ENCODE measurements at regions not wholly inside any gene's neighbourhood (a gene's known extent, or its start where the extent isn't known, plus 50 kb on each side); places are given as distances from the start of the nearest gene placed in this dataset.

GRCh38 chr4:183763990-183764754 lies 105.1 kb downstream of the TRAPPC11 start:
- H3K4me3 Mint-ChIP-seq = no peak overlapping the region
- no peak overlapping the region for H3K27ac Mint-ChIP-seq
- peaks cover 2% of the 10 kb centered on the region for H3K4me1 Mint-ChIP-seq (ENCODE audit: low read depth)

GRCh38 chr4:183765251-183765911 lies 106.3 kb downstream of the TRAPPC11 start:
- no peaks in the 10 kb centered on the region for H3K36me3 Mint-ChIP-seq (ENCODE audit: low read depth)
- peaks cover 2% of the 10 kb centered on the region for H3K4me1 Mint-ChIP-seq (ENCODE audit: low read depth)
- no peak overlapping the region for H3K4me3 Mint-ChIP-seq
- H3K9me3 Mint-ChIP-seq = no peaks in the 10 kb centered on the region
- peaks cover 7% of the 10 kb centered on the region for H3K27me3 Mint-ChIP-seq
- H3K27ac Mint-ChIP-seq = no peak overlapping the region

More at GRCh38 chr4:183763990-183764754, 105.1 kb downstream of the TRAPPC11 start:
- H3K36me3 Mint-ChIP-seq (ENCODE audit: low read depth) = no peaks in the 10 kb centered on the region
- no peaks in the 10 kb centered on the region for H3K9me3 Mint-ChIP-seq
- peaks cover 7% of the 10 kb centered on the region for H3K27me3 Mint-ChIP-seq

- peaks cover 2% of the 10 kb centered on the region for H3K4me1 Mint-ChIP-seq (ENCODE audit: low read depth)
- peaks cover 7% of the 10 kb centered on the region for H3K27me3 Mint-ChIP-seq
- no peak overlapping the region for H3K4me3 Mint-ChIP-seq
- H3K9me3 Mint-ChIP-seq = no peaks in the 10 kb centered on the region
- no peak overlapping the region for H3K27ac Mint-ChIP-seq
- no peaks in the 10 kb centered on the region for H3K36me3 Mint-ChIP-seq (ENCODE audit: low read depth)
Measured at GRCh38 chr4:183766140-183766539, 107.0 kb downstream of the TRAPPC11 start.

- Mint-ChIP-seq H3K27ac (no peak overlapping the region), H3K4me1 (ENCODE audit: low read depth) (no peaks in the 10 kb centered on the region), H3K36me3 (ENCODE audit: low read depth) (no peaks in the 10 kb centered on the region), H3K9me3 (no peaks in the 10 kb centered on the region), H3K4me3 (no peak overlapping the region), H3K27me3 (no peaks in the 10 kb centered on the region)
Measured at GRCh38 chr4:183770906-183771305, 111.8 kb downstream of the TRAPPC11 start.

GRCh38 chr4:183772361-183772760 lies 113.3 kb downstream of the TRAPPC11 start:
- H3K4me3 Mint-ChIP-seq = no peak overlapping the region

GRCh38 chr4:183773790-183774189 lies 114.7 kb downstream of the TRAPPC11 start:
- Mint-ChIP-seq H3K4me1 (ENCODE audit: low read depth) (no peaks in the 10 kb centered on the region), H3K4me3 (no peak overlapping the region), H3K36me3 (ENCODE audit: low read depth) (no peaks in the 10 kb centered on the region), H3K27ac (no peak overlapping the region), H3K27me3 (no peaks in the 10 kb centered on the region), H3K9me3 (no peaks in the 10 kb centered on the region)

More at GRCh38 chr4:183772361-183772760, 113.3 kb downstream of the TRAPPC11 start:
- Mint-ChIP-seq H3K27ac (no peak overlapping the region), H3K36me3 (ENCODE audit: low read depth) (no peaks in the 10 kb centered on the region), H3K27me3 (no peaks in the 10 kb centered on the region), H3K9me3 (no peaks in the 10 kb centered on the region), H3K4me1 (ENCODE audit: low read depth) (no peaks in the 10 kb centered on the region)

GRCh38 chr4:183783306-183783705 lies 121.8 kb upstream of the STOX2 start:
- peaks cover 32% of the 10 kb centered on the region for H3K27me3 Mint-ChIP-seq
- H3K27ac Mint-ChIP-seq = no peak overlapping the region
- no peaks in the 10 kb centered on the region for H3K36me3 Mint-ChIP-seq (ENCODE audit: low read depth)
- H3K9me3 Mint-ChIP-seq = no peaks in the 10 kb centered on the region
- H3K4me3 Mint-ChIP-seq = no peak overlapping the region
- H3K4me1 Mint-ChIP-seq (ENCODE audit: low read depth) = no peaks in the 10 kb centered on the region

GRCh38 chr4:183783991-183784553 lies 121.0 kb upstream of the STOX2 start:
- H3K27me3 Mint-ChIP-seq = peaks cover 32% of the 10 kb centered on the region
- no peak overlapping the region for H3K4me3 Mint-ChIP-seq
- no peaks in the 10 kb centered on the region for H3K36me3 Mint-ChIP-seq (ENCODE audit: low read depth)
- no peaks in the 10 kb centered on the region for H3K9me3 Mint-ChIP-seq
- H3K4me1 Mint-ChIP-seq (ENCODE audit: low read depth) = no peaks in the 10 kb centered on the region
- no peak overlapping the region for H3K27ac Mint-ChIP-seq

GRCh38 chr4:183788308-183788905 lies 116.7 kb upstream of the STOX2 start:
- no peaks in the 10 kb centered on the region for H3K4me1 Mint-ChIP-seq (ENCODE audit: low read depth)
- peaks cover 16% of the 10 kb centered on the region for H3K9me3 Mint-ChIP-seq
- H3K27ac Mint-ChIP-seq = no peak overlapping the region
- no peaks in the 10 kb centered on the region for H3K36me3 Mint-ChIP-seq (ENCODE audit: low read depth)
- H3K4me3 Mint-ChIP-seq = no peak overlapping the region
- peaks cover 36% of the 10 kb centered on the region for H3K27me3 Mint-ChIP-seq

- no peak overlapping the region for H3K27ac Mint-ChIP-seq
- peaks cover 19% of the 10 kb centered on the region for H3K9me3 Mint-ChIP-seq
- no peak overlapping the region for H3K4me3 Mint-ChIP-seq
- H3K4me1 Mint-ChIP-seq (ENCODE audit: low read depth) = no peaks in the 10 kb centered on the region
- H3K36me3 Mint-ChIP-seq (ENCODE audit: low read depth) = no peaks in the 10 kb centered on the region
- peaks cover 41% of the 10 kb centered on the region for H3K27me3 Mint-ChIP-seq
Measured at GRCh38 chr4:183789657-183790056, 115.5 kb upstream of the STOX2 start.

GRCh38 chr4:183790661-183791060 lies 114.4 kb upstream of the STOX2 start:
- H3K27me3 Mint-ChIP-seq = peaks cover 51% of the 10 kb centered on the region
- H3K4me1 Mint-ChIP-seq (ENCODE audit: low read depth) = no peaks in the 10 kb centered on the region
- H3K9me3 Mint-ChIP-seq = peaks cover 19% of the 10 kb centered on the region
- no peak overlapping the region for H3K27ac Mint-ChIP-seq
- H3K36me3 Mint-ChIP-seq (ENCODE audit: low read depth) = no peaks in the 10 kb centered on the region
- H3K4me3 Mint-ChIP-seq = no peak overlapping the region

GRCh38 chr4:183797011-183797444 lies 108.1 kb upstream of the STOX2 start:
- no peaks in the 10 kb centered on the region for H3K36me3 Mint-ChIP-seq (ENCODE audit: low read depth)
- H3K27ac Mint-ChIP-seq = no peak overlapping the region
- H3K4me3 Mint-ChIP-seq = peak overlapping the region; percentile 57
- H3K4me1 Mint-ChIP-seq (ENCODE audit: low read depth) = peaks cover 13% of the 10 kb centered on the region
- peaks cover 78% of the 10 kb centered on the region for H3K27me3 Mint-ChIP-seq
- H3K9me3 Mint-ChIP-seq = peaks cover 16% of the 10 kb centered on the region

GRCh38 chr4:183797445-183798300 lies 107.4 kb upstream of the STOX2 start:
- Mint-ChIP-seq H3K27ac (no peak overlapping the region), H3K4me3 (peak overlapping the region; percentile 56), H3K27me3 (peaks cover 75% of the 10 kb centered on the region), H3K9me3 (peaks cover 10% of the 10 kb centered on the region), H3K4me1 (ENCODE audit: low read depth) (peaks cover 13% of the 10 kb centered on the region), H3K36me3 (ENCODE audit: low read depth) (no peaks in the 10 kb centered on the region)

All from stimulated activated naive CD8-positive, alpha-beta T cell treated with anti-CD3 and anti-CD28 coated beads, Interleukin-15, Interleukin-2, amounts not matched to agents 100 ng/mL and 50 ng/mL, for 24 hours (primary cell).